ENCODE measurements at regions not wholly inside any gene's neighbourhood (a gene's known extent, or its start where the extent isn't known, plus 50 kb on each side); places are given as distances from the start of the nearest gene placed in this dataset.

DNA sequence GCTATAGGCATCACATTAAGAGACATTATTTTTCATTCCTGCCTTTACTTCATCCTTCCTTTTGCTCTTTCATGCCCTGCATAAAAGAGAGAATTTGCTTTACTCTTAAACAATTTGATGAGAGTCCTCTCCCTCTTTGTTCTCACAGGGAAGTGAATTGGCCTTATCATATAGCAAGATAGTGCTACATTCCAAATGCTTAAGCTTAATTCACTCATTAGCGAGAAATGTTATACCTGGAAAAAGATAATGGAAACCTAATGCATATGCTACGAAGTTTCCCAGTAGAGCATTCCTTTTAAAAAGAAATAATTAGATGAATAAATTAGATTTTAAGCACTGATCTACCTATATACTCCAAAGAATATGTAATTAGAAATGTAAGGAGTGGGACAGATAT, 798.8 kb downstream of the C12orf50 start:
- no peaks in the 10 kb centered on the region for H3K79me1 ChIP-seq (ENCODE audit: insufficient read depth, low read depth, low read length, poor library complexity, severe bottlenecking)
- no peaks in the 10 kb centered on the region for H3K36me3 Mint-ChIP-seq (ENCODE audit: insufficient read depth in 1 of 3, low read depth in 3 of 3)
- H3K14ac ChIP-seq (ENCODE audit: insufficient read depth, low read length), result no peak overlapping the region
- H2BK15ac ChIP-seq (ENCODE audit: low read depth, low read length), result no peak overlapping the region
- no peak overlapping the region for H3K56ac ChIP-seq (ENCODE audit: insufficient read length, low read depth, low read length)
- no peak overlapping the region for H3T11ph ChIP-seq (ENCODE audit: low read length)
- DNase-seq, result no peak
- no peak overlapping the region for H2BK20ac ChIP-seq (ENCODE audit: low read depth, low read length, poor library complexity, severe bottlenecking)
- H3K23me2 ChIP-seq (ENCODE audit: insufficient read length, low read depth, low read length, poor library complexity, severe bottlenecking), result no peaks in the 10 kb centered on the region
- H3K27ac ChIP-seq (ENCODE audit: insufficient read length, low read depth, low read length), result no peak overlapping the region
- no peaks in the 10 kb centered on the region for H3K4me1 ChIP-seq (ENCODE audit: insufficient read depth, low read length)
- H2BK5ac ChIP-seq (ENCODE audit: insufficient read length, low read length), result no peak overlapping the region
- H2BK12ac ChIP-seq (ENCODE audit: insufficient read length, low read depth, low read length), result no peak overlapping the region
- no peak overlapping the region for H3K18ac ChIP-seq (ENCODE audit: insufficient read length, low read depth, low read length)
- no peaks in the 10 kb centered on the region for H3K9me3 ChIP-seq (ENCODE audit: control insufficient read depth, low read depth, low read length)
- no peaks in the 10 kb centered on the region for H3K4me1 Mint-ChIP-seq
- no peak overlapping the region for H3K27ac Mint-ChIP-seq
- no peaks in the 10 kb centered on the region for H3K9me3 Mint-ChIP-seq
- H2AK5ac ChIP-seq (ENCODE audit: insufficient read length, low read length), result no peak overlapping the region
- H3K27me3 Mint-ChIP-seq (ENCODE audit: low read depth), result no peaks in the 10 kb centered on the region
- no peak overlapping the region for H4K91ac ChIP-seq (ENCODE audit: insufficient read length, low read depth, low read length)
- no peak overlapping the region for H3K23ac ChIP-seq (ENCODE audit: insufficient read length, low read depth, low read length)
- no peak overlapping the region for H3K4ac ChIP-seq (ENCODE audit: low read depth, low read length)
- no peak overlapping the region for H2AFZ ChIP-seq (ENCODE audit: low read length)
- no peak overlapping the region for H3K4me3 Mint-ChIP-seq
- H3K9ac ChIP-seq (ENCODE audit: extremely low read depth, insufficient read length, low read length), result no peak overlapping the region
- no CpG with 5 or more reads among the region's 2 CpGs for WGBS (ENCODE audit: extremely low coverage, insufficient read length, low lambda C conversion rate)
- no peak overlapping the region for H2BK120ac ChIP-seq (ENCODE audit: low read depth, low read length, poor library complexity, severe bottlenecking)
- no peak overlapping the region for H4K8ac ChIP-seq (replicated peaks; ENCODE audit: insufficient read length, low read depth, low read length)
- H3K27me3 ChIP-seq (ENCODE audit: insufficient read depth, low read length), result no peaks in the 10 kb centered on the region
- H4K20me1 ChIP-seq (ENCODE audit: control insufficient read depth, insufficient read depth, insufficient read length), result no peaks in the 10 kb centered on the region
- H3K4me2 ChIP-seq (ENCODE audit: insufficient read depth, insufficient read length, low read length), result no peak overlapping the region
- no peak overlapping the region for H4K5ac ChIP-seq (ENCODE audit: insufficient read length, low read depth, low read length)
- no peak for TF ChIP-seq CTCF (conservative IDR thresholded peaks at IDR 0.05)
- H3K79me2 ChIP-seq (ENCODE audit: insufficient read depth, low read length), result no peaks in the 10 kb centered on the region
